NCI-H128 (cell line): ENCODE measurements at regions not wholly inside any gene's neighbourhood (a gene's known extent, or its start where the extent isn't known, plus 50 kb on each side); places are given as distances from the start of the nearest gene placed in this dataset.
"Not testable (repeated sequence)": the region's sequence is repeated elsewhere in the genome, so short reads cannot be mapped to it uniquely, and the experiment has no call there.

Experiments
- DNase-seq: peaks from one replicate; lab custom pipeline; 2025; ENCODE audit not compliant: unreplicated experiment; lab: John Stamatoyannopoulos, UW

GRCh38 chr1:229710746-229711145, 84.7 kb downstream of the URB2 start:
- DNase-seq, result no peak

DNA sequence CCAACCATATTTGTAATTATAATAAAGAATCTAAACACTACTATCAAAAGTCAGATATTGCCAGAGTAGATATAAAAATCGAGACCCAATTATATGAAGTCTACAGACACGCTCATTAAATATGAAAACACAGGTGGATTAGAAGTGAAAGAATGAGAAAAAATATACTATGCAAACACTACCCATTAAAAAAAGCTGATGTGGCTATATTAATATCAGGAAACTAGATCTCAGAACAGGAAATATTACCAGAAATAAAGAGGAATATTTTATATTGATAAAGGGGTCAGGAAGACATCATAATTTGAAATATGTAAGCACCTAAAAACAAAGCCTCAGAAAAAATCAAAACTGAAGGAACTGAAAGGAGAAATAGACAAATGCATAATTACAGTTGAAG, 88.3 kb downstream of the URB2 start:
- DNase-seq, result no peak

DNA sequence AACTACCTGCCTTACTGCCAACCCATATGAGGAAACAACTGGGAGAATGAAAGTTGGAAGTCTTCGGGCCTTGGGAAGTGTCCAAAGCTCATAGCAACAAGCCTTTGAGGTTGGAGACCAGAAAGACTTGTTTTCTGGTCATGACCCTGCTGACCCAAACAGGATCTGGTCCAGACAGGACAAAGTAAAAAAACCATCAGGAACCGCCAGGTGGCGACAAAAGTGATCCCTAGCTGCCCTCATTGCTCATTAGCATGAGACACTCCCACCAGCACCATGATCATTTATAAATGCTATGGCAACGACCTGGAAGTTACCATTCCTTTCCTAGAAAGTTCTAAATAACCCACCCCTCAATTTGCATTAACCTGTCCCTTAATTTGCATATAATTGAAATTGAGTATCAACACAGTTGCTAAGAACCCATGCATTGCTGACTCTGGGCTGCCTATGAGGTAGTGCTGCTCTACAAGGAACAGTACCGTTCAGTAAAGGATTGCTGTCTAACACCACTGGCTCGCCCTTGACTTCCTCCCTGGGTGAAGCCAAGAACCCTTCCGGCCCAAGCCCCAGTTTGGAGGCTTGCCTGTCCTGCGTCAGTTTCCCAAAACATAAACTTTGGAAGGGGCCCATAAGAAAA, 89.0 kb downstream of the URB2 start:
- DNase-seq, result no peak

DNA sequence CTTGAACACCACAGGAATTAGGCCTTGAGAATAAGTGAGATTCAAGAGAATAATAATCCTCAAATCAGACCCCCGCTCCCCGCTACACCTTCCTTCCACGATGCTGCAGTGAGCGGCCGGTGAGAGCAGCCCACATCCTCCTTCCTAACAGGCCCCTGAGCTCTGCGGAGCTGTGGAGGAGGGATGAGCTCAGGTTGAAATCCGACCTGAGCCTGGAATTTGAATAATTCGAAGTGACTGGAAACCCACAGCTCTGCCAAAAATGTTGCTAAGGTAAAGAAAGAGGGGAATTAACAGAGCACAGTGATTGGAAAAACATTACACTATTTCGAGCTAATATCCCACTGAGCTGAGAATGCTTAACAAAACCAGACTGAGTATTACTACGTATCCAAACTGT, 90.0 kb downstream of the URB2 start:
- no peak for DNase-seq

DNA sequence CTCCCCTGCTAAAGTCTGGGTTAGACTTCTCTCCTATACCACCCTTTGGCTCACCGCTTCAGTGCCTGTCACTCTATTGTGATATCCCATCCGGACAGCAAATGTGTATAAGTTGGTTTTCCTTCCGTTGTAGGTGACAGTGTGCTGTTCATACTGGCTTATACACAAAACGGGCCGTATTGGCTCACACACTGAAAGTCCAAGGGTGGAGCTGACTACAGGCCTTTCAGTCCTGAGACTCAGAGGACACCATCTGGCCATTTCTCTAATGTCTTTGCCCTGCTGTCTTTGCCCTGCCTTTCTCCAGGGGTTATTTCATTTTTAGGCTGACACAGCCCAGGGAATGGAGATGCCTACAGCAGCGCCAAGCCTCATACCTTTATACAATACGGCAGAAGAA, 90.7 kb downstream of the URB2 start:
- DNase-seq, result no peak

DNA sequence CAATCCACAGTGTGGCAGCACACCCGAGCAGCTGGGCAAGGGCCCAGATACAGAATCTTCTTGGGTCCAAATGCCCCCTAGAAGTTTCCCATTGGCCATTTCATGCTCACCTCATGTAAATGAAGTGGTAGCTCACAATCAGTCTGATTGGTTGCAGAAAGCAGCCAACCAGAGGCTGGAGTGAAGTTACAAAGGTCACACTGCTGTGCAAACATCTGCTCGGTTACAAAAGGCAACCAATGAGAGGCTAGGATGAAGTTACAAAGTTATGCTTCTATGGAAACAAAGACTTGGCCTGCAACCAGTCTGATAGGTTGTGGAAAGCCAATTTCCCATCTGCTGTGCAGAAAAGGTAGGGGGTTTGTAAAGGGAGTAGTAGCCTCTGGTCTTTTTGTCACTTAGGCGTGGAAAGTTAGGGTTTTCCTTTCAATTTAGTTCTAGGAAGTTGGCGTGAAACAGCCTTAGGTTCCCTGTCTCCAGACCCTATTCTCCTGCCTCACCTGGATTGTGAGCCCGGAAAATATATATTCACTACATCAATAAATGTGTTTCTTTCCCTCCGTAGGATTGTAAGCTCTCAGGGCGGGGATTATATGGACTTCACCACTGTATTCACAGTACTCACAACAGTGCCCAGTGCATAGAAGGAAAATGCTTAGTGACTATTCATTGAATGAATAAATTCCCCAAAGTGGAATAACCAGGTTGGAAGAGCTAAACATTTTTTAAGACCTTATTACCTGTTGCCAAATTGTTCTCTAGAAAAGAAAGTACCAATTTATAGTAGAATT, 91.9 kb downstream of the URB2 start:
- DNase-seq, result no peak

GRCh38 chr1:229726061-229726460, 100.0 kb downstream of the URB2 start:
- no peak for DNase-seq

DNA sequence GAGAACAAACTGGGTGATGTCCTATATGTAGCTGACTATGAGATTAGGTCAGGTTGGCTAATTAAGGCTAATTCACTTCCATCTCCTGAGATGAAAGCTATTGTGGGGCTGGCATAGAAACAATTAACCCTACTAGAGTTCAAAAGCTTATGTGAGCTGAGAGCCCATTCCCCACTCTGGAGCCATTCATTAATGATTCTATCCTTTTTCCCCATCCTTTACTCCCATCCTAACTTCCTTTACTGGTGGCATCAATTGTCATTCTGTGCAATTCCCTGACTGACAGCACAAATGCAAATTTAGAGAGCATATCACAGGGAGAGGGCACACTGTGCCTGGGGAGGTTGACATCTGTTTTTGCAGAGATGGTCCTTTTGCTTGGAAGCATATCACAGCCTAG, 103.9 kb downstream of the URB2 start:
- DNase-seq, result no peak

GRCh38 chr1:229730573-229730972, 104.5 kb downstream of the URB2 start:
- no peak for DNase-seq

- DNase-seq, result no peak
These were observed 106.0 kb downstream of the URB2 start for GRCh38 chr1:229732061-229732460.

DNA sequence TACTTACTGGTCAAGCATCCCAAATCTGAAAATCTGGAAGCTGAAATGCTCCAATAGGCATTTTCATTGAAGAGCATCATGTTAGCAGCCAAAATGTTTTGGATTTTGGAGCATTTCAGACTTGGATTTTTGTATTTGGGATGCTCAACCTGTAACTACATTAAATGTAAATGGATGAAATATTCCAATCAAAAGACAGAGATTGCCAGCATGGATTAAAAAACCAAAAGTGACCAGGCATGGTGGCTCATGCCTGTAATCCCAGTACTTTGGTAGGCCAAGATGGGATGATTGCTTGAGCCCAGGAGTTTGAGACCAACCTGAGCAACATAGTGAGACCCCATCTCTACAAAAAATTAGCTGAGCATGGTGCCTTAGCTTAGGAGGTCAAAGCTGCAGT, 110.3 kb downstream of the URB2 start:
- no peak for DNase-seq

DNA sequence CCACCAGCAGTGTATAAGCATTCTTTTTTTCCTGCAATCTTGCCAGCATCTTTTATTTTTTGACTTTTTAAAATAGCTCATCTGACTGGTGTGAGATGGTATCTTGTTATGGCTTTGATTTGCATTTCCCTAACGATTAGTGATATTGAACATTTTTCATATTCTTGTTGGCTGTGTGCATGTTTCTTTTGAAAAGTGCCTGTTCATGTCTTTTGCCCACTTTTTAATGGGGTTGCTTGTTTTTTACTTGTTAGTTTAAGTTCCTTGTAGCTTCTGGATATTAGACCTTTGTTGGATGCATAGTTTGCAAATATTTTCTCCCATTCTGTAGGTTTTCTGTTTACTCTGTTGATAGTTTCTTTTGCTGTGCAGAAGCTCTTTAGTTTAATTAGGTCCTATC, 116.6 kb downstream of the URB2 start:
- not testable (repeated sequence) for DNase-seq

DNA sequence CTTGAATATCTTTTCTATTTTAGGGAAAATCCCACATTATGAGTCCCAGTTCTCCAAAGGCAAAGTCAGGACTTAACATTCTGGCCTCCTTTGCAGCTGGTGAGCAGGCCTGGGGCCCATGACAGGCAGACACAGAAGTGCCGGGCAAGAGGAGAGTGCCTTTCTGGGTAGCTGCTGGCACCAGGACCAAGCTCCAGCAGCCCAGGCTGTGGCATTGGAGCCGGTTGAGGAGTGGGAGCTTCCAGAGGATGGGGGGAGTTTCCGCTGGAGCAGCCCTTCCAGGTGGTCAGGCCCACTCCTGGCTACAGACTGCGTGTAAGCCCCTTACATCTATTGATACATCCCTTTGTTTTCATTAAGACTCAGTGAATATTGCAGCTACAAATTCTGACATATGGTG, 123.9 kb downstream of the URB2 start:
- DNase-seq, result no peak

DNA sequence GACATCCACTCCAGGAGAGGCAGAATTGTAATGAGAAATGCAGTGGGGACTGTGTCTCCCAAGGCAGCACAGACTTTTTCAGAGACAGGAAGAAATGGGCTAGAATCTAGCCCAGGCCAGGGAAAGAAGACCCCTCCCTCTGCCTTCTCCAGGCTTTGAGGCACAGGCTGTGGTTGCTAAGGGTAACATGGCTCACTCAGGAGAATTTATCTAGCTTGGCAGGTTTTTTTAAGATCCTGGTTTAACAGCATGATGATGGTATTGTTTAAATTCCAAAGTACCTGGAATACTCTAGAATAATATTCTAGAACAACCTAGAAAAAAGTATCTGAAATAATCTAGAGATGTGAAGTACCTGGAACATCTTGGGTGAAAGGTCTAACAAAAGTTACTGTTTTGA, 125.6 kb downstream of the URB2 start:
- DNase-seq, result no peak

GRCh38 chr1:229752679-229753078, 126.6 kb downstream of the URB2 start:
- DNase-seq, result no peak

DNA sequence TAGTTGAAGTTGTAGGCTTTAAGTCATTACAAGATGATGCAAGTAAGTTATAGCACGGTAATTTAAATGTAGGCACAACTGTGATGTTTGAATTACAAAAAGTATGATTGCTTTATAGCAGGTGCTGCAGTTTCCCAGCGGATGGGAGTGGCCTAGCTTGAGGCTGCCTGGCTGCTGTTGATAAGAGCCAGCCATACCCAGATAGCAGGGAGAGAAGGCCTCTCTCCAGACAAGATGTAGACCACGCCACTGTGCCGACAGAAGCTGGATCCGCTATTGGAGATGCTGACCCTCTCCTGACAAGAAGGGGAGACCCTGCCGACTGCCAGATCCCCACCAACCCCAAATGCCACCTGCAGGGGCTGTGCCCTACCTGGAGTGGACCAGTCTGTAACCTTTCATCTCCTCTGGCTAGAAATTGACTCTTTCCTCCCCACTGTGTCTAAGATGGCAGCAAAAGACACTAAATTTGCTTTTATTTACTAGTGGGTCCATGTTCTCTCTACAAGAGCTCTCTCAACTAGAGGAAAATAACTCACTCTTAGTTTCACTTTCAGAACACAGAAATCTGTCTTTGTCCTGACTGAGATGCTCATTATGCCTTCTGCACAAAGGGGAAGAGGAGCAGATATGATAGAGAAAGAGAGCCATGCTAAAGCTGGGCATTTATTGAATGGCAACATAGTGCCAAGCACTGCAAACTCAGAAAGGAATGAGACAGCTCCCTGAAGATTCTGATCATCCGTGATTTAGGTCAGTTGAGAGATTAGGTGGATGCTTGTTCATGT, 127.9 kb downstream of the URB2 start:
- no peak for DNase-seq

DNA sequence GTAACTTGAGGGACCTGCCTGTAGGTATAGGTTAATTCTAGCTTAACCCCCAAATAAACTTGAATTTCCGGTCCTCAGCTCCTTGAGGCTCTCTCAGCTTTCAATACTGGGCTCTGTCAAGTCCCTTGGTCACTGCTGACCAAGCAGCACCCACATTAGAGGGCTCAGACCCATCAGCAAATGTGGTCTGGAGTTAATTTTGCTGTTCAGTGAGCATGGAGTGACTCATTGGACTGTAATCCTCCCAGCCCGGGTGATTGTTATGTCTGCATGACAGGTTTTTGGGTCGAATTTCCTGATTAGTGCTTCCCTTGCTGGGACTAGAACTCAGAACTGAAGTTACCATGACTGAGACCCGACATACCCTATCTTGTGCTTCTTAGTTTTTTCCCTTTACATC, 130.6 kb downstream of the URB2 start:
- no peak for DNase-seq

- DNase-seq, result no peak
These were observed 131.2 kb downstream of the URB2 start for GRCh38 chr1:229757226-229757625.

DNA sequence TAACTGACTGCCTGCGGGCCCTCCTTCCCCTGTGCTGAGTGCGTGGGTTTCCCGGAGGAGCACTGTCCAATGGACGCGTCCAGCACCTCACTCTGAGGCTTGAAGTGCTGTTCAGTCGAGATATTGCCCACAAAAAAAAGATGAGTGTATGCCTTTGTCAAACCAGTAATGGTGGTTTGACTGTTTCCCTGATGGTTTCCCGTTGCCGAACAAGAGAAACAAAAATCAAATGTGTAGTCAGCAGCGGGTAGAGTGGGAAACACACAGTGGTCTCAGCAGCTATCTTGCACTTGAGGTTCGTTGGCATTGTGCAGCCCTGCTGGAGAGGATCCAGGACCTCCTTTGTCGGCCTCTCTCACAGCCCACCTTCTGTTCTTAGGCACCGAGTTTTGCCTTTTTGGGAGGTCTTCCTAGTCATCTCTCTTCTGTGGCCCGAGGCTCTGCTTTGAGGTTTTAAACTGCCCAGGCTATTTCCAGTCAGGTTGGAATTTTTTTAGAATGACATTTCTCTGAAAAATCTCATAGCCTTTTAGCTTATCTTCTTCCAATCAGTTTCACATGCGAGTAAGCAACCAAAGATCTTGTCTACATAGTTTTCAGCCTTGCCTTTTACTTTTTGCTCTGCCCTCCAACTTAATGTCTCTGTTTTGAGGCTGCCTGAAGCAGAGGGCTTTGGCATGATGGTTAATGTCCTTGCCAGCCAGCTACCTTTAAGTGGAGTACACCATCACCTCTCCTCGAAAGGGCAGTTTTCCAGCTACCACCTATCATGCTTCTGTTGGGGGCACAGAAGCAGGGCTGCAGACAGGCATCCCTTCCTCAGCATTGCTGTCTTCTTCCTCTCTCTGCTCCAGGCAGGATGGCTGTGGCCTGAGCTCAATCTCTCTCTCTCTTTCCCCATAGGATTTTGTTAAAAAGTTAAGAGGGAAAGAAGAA, 132.3 kb downstream of the URB2 start:
- no peak for DNase-seq

GRCh38 chr1:229759037-229759435, 133.0 kb downstream of the URB2 start:
- no peak for DNase-seq

GRCh38 chr1:229759586-229759985, 133.5 kb downstream of the URB2 start:
- no peak for DNase-seq
